IPS-15b (cell line): ENCODE measurements at regions not wholly inside any gene's neighbourhood (a gene's known extent, or its start where the extent isn't known, plus 50 kb on each side); places are given as distances from the start of the nearest gene placed in this dataset.

Experiments used
- H3K27me3 ChIP-seq: one replicate; pipeline ENCODE4 v1.6.1; 2013; ENCODE audit warnings: low read length; ENCODE audit not compliant: control insufficient read depth, insufficient read depth
- H3K36me3 ChIP-seq: one replicate; pipeline ENCODE4 v1.6.1; 2013; ENCODE audit warnings: low read length; ENCODE audit not compliant: control insufficient read depth, insufficient read depth
- H3K4me1 ChIP-seq: one replicate; pipeline ENCODE4 v1.6.1; 2013; ENCODE audit warnings: mild to moderate bottlenecking, low read length; ENCODE audit not compliant: control insufficient read depth, insufficient read depth
- H3K4me3 ChIP-seq: one replicate; pipeline ENCODE4 v1.5.1; 2013; ENCODE audit warnings: low read depth, low read length
- H3K9ac ChIP-seq: one replicate; pipeline ENCODE4 v1.6.1; 2013; ENCODE audit warnings: low read depth, mild to moderate bottlenecking, low read length
- H3K9me3 ChIP-seq: one replicate; pipeline ENCODE4 v1.6.1; 2013; ENCODE audit warnings: mild to moderate bottlenecking, low read length; ENCODE audit not compliant: control insufficient read depth, insufficient read depth

- Histone ChIP-seq H3K27me3 (no peaks in the 10 kb centered on the region), H3K9ac (no peak overlapping the region), H3K9me3 (no peaks in the 10 kb centered on the region), H3K4me1 (no peaks in the 10 kb centered on the region), H3K36me3 (no peaks in the 10 kb centered on the region), H3K4me3 (no peak overlapping the region)
These were observed 301.9 kb upstream of the ARSJ start for GRCh38 chr4:114281164-114281960.

GRCh38 chr4:114282937-114283336 is 303.5 kb upstream of the ARSJ start:
- H3K4me1 ChIP-seq: no peaks in the 10 kb centered on the region
- H3K4me3 ChIP-seq: no peak overlapping the region
- no peaks in the 10 kb centered on the region for H3K9me3 ChIP-seq
- no peaks in the 10 kb centered on the region for H3K36me3 ChIP-seq
- no peaks in the 10 kb centered on the region for H3K27me3 ChIP-seq
- H3K9ac ChIP-seq: no peak overlapping the region

- Histone ChIP-seq H3K9me3 (no peaks in the 10 kb centered on the region), H3K9ac (no peak overlapping the region), H3K36me3 (no peaks in the 10 kb centered on the region), H3K27me3 (no peaks in the 10 kb centered on the region), H3K4me3 (no peak overlapping the region), H3K4me1 (no peaks in the 10 kb centered on the region)
These were observed 305.2 kb upstream of the ARSJ start for GRCh38 chr4:114284629-114285028.

- Histone ChIP-seq H3K9ac (no peak overlapping the region), H3K27me3 (no peaks in the 10 kb centered on the region), H3K4me1 (no peaks in the 10 kb centered on the region), H3K4me3 (no peak overlapping the region), H3K36me3 (no peaks in the 10 kb centered on the region), H3K9me3 (no peaks in the 10 kb centered on the region)
These were observed 306.9 kb upstream of the ARSJ start for GRCh38 chr4:114286262-114286810.

GRCh38 chr4:114287079-114287696 is 307.7 kb upstream of the ARSJ start:
- Histone ChIP-seq H3K4me1 (no peaks in the 10 kb centered on the region), H3K4me3 (no peak overlapping the region), H3K27me3 (no peaks in the 10 kb centered on the region), H3K9ac (no peak overlapping the region), H3K36me3 (no peaks in the 10 kb centered on the region), H3K9me3 (no peaks in the 10 kb centered on the region)

GRCh38 chr4:114296126-114296525 is 302.5 kb upstream of the UGT8 start:
- Histone ChIP-seq H3K27me3 (no peaks in the 10 kb centered on the region), H3K4me3 (no peak overlapping the region), H3K4me1 (no peaks in the 10 kb centered on the region), H3K9me3 (peaks cover 3% of the 10 kb centered on the region), H3K36me3 (no peaks in the 10 kb centered on the region), H3K9ac (no peak overlapping the region)

GRCh38 chr4:114302472-114302871 is 296.1 kb upstream of the UGT8 start:
- Histone ChIP-seq H3K4me1 (no peaks in the 10 kb centered on the region), H3K9ac (no peak overlapping the region), H3K4me3 (no peak overlapping the region), H3K27me3 (no peaks in the 10 kb centered on the region), H3K9me3 (no peaks in the 10 kb centered on the region), H3K36me3 (no peaks in the 10 kb centered on the region)

- Histone ChIP-seq H3K9ac (no peak overlapping the region), H3K36me3 (no peaks in the 10 kb centered on the region), H3K4me1 (no peaks in the 10 kb centered on the region), H3K4me3 (no peak overlapping the region), H3K9me3 (no peaks in the 10 kb centered on the region), H3K27me3 (no peaks in the 10 kb centered on the region)
These were observed 294.6 kb upstream of the UGT8 start for GRCh38 chr4:114304046-114304445.

GRCh38 chr4:114304567-114304966 is 294.0 kb upstream of the UGT8 start:
- no peak overlapping the region for H3K9ac ChIP-seq
- no peaks in the 10 kb centered on the region for H3K36me3 ChIP-seq
- no peaks in the 10 kb centered on the region for H3K9me3 ChIP-seq
- H3K4me1 ChIP-seq: no peaks in the 10 kb centered on the region
- no peak overlapping the region for H3K4me3 ChIP-seq
- no peaks in the 10 kb centered on the region for H3K27me3 ChIP-seq

- Histone ChIP-seq H3K9me3 (no peaks in the 10 kb centered on the region), H3K9ac (no peak overlapping the region), H3K4me1 (peaks cover 2% of the 10 kb centered on the region), H3K4me3 (no peak overlapping the region), H3K36me3 (no peaks in the 10 kb centered on the region), H3K27me3 (peaks cover 20% of the 10 kb centered on the region)
These were observed 291.7 kb upstream of the UGT8 start for GRCh38 chr4:114306946-114307345.

- H3K4me3 ChIP-seq: no peak overlapping the region
- peaks cover 4% of the 10 kb centered on the region for H3K4me1 ChIP-seq
- no peaks in the 10 kb centered on the region for H3K36me3 ChIP-seq
- peaks cover 31% of the 10 kb centered on the region for H3K27me3 ChIP-seq
- H3K9me3 ChIP-seq: no peaks in the 10 kb centered on the region
- no peak overlapping the region for H3K9ac ChIP-seq
These were observed 288.2 kb upstream of the UGT8 start for GRCh38 chr4:114310296-114310925.
